Mucosa of rectum (tissue), 2 donors: ENCODE measurements at regions not wholly inside any gene's neighbourhood (a gene's known extent, or its start where the extent isn't known, plus 50 kb on each side); places are given as distances from the start of the nearest gene placed in this dataset.

Experiments
- H3K27ac ChIP-seq, 2 donors: one replicate each; pipeline ENCODE4 v1.7.0; 2013; ENCODE audit warnings: inconsistent platforms in 2 of 2, low read depth in 2 of 2, low read length in 2 of 2
- H3K27me3 ChIP-seq, 2 donors: one replicate each; pipeline ENCODE4 v1.7.0; 2013; ENCODE audit warnings: low read length in 2 of 2; ENCODE audit not compliant: control insufficient read depth in 2 of 2, insufficient read depth in 2 of 2
- H3K36me3 ChIP-seq, 2 donors: one replicate each; pipeline ENCODE4 v1.7.0; 2013; ENCODE audit warnings: low read length in 2 of 2; ENCODE audit not compliant: control insufficient read depth in 2 of 2, insufficient read depth in 2 of 2
- H3K4me1 ChIP-seq, 2 donors: one replicate each; pipeline ENCODE4 v1.7.0; 2013; ENCODE audit warnings: low read length in 2 of 2, mild to moderate bottlenecking in 1 of 2; ENCODE audit not compliant: control insufficient read depth in 2 of 2, insufficient read depth in 2 of 2
- H3K4me3 ChIP-seq, 2 donors: one replicate each; pipeline ENCODE4 v1.7.0; 2013; ENCODE audit warnings: low read length in 2 of 2
- H3K9ac ChIP-seq, 2 donors: one replicate each; pipeline ENCODE4 v1.7.0; 2013; ENCODE audit warnings: low read length in 2 of 2, low read depth in 1 of 2, mild to moderate bottlenecking in 1 of 2
- H3K9me3 ChIP-seq, 2 donors: one replicate each; pipeline ENCODE4 v1.7.0; 2013; ENCODE audit warnings: low read length in 2 of 2; ENCODE audit not compliant: control insufficient read depth in 2 of 2
- donor health status: healthy.
- donor health status: Normal muscosa, but diverticular disease.

DNA sequence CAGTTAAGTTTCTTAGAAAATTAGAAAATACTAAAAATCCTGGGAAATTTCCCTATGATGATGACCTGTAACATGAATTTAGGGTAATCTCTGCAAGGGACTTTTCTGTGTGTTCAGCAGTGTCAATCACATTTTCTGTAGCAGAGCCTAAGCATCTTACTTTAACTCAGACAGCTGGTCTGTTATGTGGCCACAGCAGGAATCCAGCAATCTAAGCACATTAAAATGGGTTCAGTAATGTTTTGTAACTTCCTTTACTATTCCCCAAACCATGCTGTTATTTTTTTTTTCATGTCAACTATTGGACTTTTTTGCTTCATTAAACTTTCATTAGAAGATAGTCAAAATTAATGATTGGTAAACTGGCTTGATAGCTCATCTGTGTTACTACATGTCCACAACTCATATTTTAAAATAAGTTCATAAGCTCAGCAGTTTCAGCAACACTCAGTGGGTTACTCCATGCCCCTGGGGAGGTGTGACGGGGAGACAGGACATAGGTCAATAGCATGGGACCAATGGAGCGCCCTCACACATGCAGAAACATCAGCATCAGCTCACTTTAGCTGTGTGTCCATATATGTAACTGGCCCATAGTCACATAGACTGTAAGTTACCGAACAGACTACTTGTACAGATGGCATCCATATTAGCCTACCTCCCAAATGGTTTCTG lies 168.0 kb upstream of the PACRGL start:
- Histone ChIP-seq H3K9me3 (no peaks in the 10 kb centered on the region), H3K27ac (no peak overlapping the region), H3K4me1 (no peaks in the 10 kb centered on the region), H3K9ac (no peak overlapping the region), H3K4me3 (no peak overlapping the region), H3K36me3 (no peaks in the 10 kb centered on the region), H3K27me3 (no peaks in the 10 kb centered on the region)

DNA sequence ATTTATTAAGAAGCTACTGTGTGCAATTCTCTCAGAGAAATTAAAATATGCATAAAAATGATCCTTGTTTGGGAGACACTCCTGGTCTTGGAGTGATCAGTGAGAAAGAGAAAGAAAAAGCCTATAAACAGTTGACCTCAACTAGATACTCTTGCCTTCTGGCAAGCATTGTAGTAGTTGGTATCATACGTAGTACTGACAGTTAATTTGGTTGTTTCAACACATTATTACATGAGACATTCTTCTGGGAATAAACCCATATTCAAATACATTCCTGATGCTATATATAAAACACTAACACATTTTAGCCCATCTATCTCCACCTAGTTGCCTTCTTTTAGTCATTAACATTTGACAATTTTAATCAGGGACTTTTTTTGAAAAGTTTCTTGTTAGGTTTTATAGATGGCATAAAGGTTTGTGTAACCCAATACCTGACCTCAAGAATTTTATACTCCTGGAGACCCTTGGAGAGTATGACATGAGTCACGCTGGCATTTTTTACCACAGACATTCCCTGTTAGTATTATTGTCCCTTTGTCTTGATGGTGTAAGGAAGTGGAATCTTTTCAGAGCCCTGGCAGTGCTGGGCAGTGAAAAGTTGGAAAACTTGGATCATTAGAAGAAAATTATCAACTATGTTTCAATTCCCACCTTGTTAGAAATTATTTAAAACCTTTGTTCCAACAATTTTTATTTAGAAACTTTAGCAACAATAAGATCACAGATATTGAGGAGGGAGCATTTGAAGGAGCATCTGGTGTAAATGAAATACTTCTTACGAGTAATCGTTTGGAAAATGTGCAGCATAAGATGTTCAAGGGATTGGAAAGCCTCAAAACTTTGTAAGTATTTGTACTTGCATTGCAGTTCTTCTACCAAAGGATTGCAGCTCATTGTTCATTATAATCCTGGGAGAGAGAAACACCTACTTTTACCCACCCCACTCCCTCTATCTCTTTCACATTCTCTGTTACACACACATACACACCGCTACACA lies 167.1 kb upstream of the PACRGL start:
- Histone ChIP-seq H3K4me3 (no peak overlapping the region), H3K27ac (no peak overlapping the region), H3K9ac (no peak overlapping the region), H3K4me1 (no peaks in the 10 kb centered on the region), H3K9me3 (no peaks in the 10 kb centered on the region), H3K27me3 (no peaks in the 10 kb centered on the region), H3K36me3 (no peaks in the 10 kb centered on the region)

DNA sequence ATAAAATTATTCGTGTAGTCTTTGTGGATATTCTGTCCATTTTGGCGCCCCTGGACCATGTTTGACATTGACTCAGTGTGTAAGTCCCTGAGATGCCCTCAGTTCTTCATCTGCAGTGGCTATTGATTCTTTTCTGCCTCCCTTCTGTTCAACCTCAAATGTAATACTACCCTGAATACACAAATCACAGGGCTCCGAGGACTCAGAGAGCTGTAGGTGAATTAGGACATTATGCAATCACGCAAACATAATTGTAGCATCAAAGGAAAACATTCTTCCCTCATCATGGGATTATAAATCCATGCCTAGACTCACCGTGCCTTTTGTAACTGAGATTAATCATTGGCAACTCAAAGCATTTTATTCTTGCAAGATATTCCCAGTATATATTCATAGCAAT lies 161.4 kb upstream of the PACRGL start:
- no peak overlapping the region for H3K9ac ChIP-seq
- no peaks in the 10 kb centered on the region for H3K27me3 ChIP-seq
- H3K9me3 ChIP-seq = no peaks in the 10 kb centered on the region
- no peaks in the 10 kb centered on the region for H3K4me1 ChIP-seq
- H3K4me3 ChIP-seq = no peak overlapping the region
- H3K36me3 ChIP-seq = no peaks in the 10 kb centered on the region
- H3K27ac ChIP-seq = no peak overlapping the region

- Histone ChIP-seq H3K27ac (no peak overlapping the region), H3K4me1 (no peaks in the 10 kb centered on the region), H3K27me3 (no peaks in the 10 kb centered on the region), H3K4me3 (no peak overlapping the region), H3K9me3 (no peaks in the 10 kb centered on the region), H3K36me3 (no peaks in the 10 kb centered on the region), H3K9ac (no peak overlapping the region)
These were observed 157.1 kb upstream of the PACRGL start for GRCh38 chr4:20543131-20543530.

GRCh38 chr4:20544645-20545044 lies 155.6 kb upstream of the PACRGL start:
- Histone ChIP-seq H3K9me3 (no peaks in the 10 kb centered on the region), H3K27me3 (no peaks in the 10 kb centered on the region), H3K4me1 (no peaks in the 10 kb centered on the region), H3K36me3 (no peaks in the 10 kb centered on the region), H3K9ac (no peak overlapping the region), H3K27ac (no peak overlapping the region), H3K4me3 (no peak overlapping the region)

DNA sequence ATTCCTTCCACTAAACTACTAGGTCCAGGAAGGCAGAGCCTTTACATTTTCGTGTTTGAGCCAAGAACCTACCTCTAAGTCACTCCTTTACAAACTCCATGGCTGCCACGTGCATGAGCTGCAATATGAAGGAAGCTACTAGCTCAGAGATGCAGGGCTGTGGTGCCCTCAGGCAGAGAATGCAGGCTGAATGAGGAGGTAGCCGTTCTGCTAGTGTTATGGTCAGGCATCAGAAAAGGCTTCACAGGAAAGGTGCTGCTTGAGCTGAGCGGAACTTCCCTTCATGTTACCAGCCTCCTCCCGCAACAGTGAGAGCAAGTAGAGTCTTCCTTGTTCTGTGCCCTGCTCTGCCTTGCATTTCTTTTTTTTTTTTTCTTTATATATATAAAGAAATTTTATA lies 148.3 kb upstream of the PACRGL start:
- H3K36me3 ChIP-seq = no peaks in the 10 kb centered on the region

DNA sequence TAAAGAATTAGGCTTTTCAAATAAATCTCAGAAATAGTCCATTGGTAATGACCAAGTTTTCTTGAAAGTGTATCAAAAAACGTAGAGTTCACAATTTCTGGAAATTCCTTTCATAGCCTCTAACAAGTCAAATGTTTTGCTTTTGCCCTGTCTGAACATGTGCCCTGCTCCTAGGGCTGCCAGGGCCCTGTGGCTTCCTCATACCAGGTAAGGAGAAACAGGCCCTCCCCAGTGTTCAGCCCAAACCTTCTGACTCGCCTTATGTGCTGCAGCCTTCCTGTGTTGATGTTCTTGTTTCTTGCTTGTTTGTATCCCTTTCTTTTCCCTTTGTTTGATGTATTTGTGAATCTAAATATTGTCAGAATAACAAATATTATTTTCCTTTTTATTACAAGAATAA lies 146.1 kb upstream of the PACRGL start:
- Histone ChIP-seq H3K4me1 (no peaks in the 10 kb centered on the region), H3K9ac (no peak overlapping the region), H3K27me3 (no peaks in the 10 kb centered on the region), H3K9me3 (no peaks in the 10 kb centered on the region), H3K36me3 (no peaks in the 10 kb centered on the region), H3K27ac (no peak overlapping the region), H3K4me3 (no peak overlapping the region)

More for the DNA sequence above, 148.3 kb upstream of the PACRGL start:
- Histone ChIP-seq H3K9me3 (no peaks in the 10 kb centered on the region), H3K4me1 (no peaks in the 10 kb centered on the region), H3K27me3 (no peaks in the 10 kb centered on the region), H3K27ac (no peak overlapping the region), H3K4me3 (no peak overlapping the region), H3K9ac (no peak overlapping the region)

GRCh38 chr4:20565075-20565721 lies 135.1 kb upstream of the PACRGL start:
- H3K4me3 ChIP-seq = no peak overlapping the region
- H3K27me3 ChIP-seq = no peaks in the 10 kb centered on the region
- H3K27ac ChIP-seq = no peak overlapping the region
- no peaks in the 10 kb centered on the region for H3K36me3 ChIP-seq
- no peaks in the 10 kb centered on the region for H3K4me1 ChIP-seq
- no peaks in the 10 kb centered on the region for H3K9me3 ChIP-seq
- H3K9ac ChIP-seq = no peak overlapping the region

GRCh38 chr4:20570981-20571715 lies 129.1 kb upstream of the PACRGL start:
- Histone ChIP-seq H3K4me1 (no peaks in the 10 kb centered on the region), H3K9me3 (no peaks in the 10 kb centered on the region), H3K36me3 (no peaks in the 10 kb centered on the region), H3K9ac (no peak overlapping the region), H3K27ac (no peak overlapping the region), H3K4me3 (no peak overlapping the region), H3K27me3 (no peaks in the 10 kb centered on the region)
